Cardiac muscle cell (in vitro differentiated cells and primary cell): ENCODE measurements at regions not wholly inside any gene's neighbourhood (a gene's known extent, or its start where the extent isn't known, plus 50 kb on each side); places are given as distances from the start of the nearest gene placed in this dataset.
"Not testable (repeated sequence)": the region's sequence is repeated elsewhere in the genome, so short reads cannot be mapped to it uniquely, and the experiment has no call there.

Source experiments
- DNase-seq, 2 donors: peaks; one replicate each; pipeline versions ENCODE4 v3.0.0 to v3.0.0-alpha.2; 2010 to 2017; ENCODE audit warnings: low read depth in 1 of 2, low spot score in 1 of 2
- H3K27ac ChIP-seq: fragments of 200-600 bp; sonication (generic); 2 replicates; pipeline ENCODE4 v1.5.1; 2016
- H3K27me3 ChIP-seq: fragments of 200-600 bp; sonication (generic); 2 replicates; pipeline ENCODE4 v1.6.0; 2016; ENCODE audit warnings: control low read depth
- H3K36me3 ChIP-seq: fragments of 200-600 bp; sonication (generic); 2 replicates; pipeline ENCODE4 v1.5.1; 2016; ENCODE audit warnings: control low read depth
- H3K4me1 ChIP-seq: fragments of 200-600 bp; sonication (generic); 2 replicates; pipeline ENCODE4 v1.8.1; 2017; ENCODE audit warnings: low read depth, mild to moderate bottlenecking, mixed run types
- H3K4me3 ChIP-seq: fragments of 200-600 bp; sonication (generic); 2 replicates; pipeline ENCODE4 v1.5.1; 2016; ENCODE audit warnings: mild to moderate bottlenecking
- H3K9me3 ChIP-seq: fragments of 200-600 bp; sonication (generic); 2 replicates; pipeline ENCODE4 v1.5.1; 2017; ENCODE audit warnings: low read depth, mild to moderate bottlenecking, control low read depth
- TF ChIP-seq, protein P1 (sequence below): IDR thresholded peaks from 2 replicates; pipeline ENCODE4 v1.5.1; 2012; ENCODE audit warnings: low read depth, mild to moderate bottlenecking, low read length

DNA sequence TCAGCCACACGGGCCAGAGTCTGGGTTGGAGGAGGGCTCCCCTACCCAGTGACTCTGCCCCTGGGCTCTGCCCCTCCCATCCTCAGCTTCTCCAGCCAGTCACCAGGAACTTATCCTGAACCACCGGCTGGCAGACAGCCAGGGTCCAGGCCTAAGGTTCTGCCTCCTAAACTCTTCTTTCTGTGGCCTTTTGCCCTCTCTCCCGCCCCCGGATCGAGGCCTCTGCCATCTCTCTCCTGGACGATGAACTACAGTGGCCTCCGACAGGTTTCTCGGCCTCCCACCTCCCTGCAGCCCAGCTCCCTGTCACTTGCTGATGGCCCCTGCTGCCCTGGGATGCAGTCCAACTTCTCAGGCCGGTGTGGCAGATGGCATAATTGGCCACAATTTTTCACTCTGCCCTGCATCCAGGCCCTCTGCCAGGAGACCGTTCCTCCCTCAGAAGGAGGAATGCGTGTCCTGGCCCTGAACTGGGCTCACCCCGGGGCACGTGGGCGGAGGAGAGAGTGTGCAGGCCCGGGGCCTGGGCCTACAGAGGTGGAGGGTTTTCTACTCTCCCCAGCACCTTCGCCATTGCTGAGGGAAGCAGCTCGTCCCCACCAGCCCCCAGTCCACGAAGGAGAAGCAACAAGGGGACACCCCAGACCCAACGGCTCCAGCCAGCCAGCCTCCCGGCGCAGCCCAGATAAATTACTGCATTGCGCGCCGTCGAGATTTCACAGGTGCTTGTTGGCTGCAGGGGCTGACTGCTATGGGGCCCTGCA, 81.9 kb upstream of the LRPAP1 start:
- peak; percentile 20 to 49 for DNase-seq
- Histone ChIP-seq H3K27me3 (no peaks in the 10 kb centered on the region), H3K9me3 (no peaks in the 10 kb centered on the region), H3K27ac (peak overlapping the region; percentile 28), H3K36me3 (no peaks in the 10 kb centered on the region), H3K4me3 (no peak overlapping the region), H3K4me1 (no peaks in the 10 kb centered on the region)
- TF ChIP-seq, protein P1, sequence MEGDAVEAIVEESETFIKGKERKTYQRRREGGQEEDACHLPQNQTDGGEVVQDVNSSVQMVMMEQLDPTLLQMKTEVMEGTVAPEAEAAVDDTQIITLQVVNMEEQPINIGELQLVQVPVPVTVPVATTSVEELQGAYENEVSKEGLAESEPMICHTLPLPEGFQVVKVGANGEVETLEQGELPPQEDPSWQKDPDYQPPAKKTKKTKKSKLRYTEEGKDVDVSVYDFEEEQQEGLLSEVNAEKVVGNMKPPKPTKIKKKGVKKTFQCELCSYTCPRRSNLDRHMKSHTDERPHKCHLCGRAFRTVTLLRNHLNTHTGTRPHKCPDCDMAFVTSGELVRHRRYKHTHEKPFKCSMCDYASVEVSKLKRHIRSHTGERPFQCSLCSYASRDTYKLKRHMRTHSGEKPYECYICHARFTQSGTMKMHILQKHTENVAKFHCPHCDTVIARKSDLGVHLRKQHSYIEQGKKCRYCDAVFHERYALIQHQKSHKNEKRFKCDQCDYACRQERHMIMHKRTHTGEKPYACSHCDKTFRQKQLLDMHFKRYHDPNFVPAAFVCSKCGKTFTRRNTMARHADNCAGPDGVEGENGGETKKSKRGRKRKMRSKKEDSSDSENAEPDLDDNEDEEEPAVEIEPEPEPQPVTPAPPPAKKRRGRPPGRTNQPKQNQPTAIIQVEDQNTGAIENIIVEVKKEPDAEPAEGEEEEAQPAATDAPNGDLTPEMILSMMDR: no peak

DNA sequence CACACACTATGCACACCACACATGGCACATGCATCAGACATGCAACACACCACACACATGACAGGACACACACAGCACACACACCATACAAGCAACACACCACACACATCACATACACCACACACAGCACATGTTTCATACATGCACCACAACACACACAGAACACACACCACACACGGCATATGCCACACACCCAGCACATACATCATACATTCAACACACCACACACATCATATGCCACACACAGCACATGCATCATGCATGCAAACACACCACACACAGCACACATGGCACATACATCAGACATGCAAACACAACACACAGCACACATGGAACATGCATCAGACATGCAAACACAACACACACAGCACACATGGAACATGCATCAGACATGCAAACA, 80.7 kb upstream of the LRPAP1 start:
- Histone ChIP-seq H3K9me3 (no peaks in the 10 kb centered on the region), H3K27me3 (no peaks in the 10 kb centered on the region), H3K4me3 (no peak overlapping the region), H3K4me1 (no peaks in the 10 kb centered on the region), H3K36me3 (no peaks in the 10 kb centered on the region), H3K27ac (no peak overlapping the region)
- DNase-seq: no peak
- TF ChIP-seq, protein P1: no peak

DNA sequence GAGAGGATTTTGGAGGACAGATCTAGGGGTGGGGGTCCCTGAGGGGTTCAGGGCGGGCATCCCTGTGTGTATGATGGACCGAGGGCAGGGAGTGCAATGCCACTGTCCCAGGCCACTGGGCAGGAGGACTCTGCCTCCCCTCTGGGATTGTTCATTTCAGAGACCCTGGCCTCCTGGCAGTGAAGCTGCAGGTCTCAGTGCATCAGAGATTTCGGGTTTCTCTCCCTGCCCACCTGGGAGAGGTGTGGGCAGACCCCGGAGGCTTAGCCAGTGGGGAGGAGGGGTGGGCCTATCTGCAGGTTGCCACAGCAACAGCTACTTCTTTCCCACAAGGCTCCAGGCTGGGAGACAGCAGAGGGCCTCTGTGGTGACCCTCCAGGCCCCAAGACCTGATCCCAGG, 80.1 kb upstream of the LRPAP1 start:
- Histone ChIP-seq H3K27ac (no peak overlapping the region), H3K4me1 (no peaks in the 10 kb centered on the region), H3K27me3 (no peaks in the 10 kb centered on the region), H3K36me3 (no peaks in the 10 kb centered on the region), H3K4me3 (no peak overlapping the region), H3K9me3 (no peaks in the 10 kb centered on the region)
- TF ChIP-seq, protein P1: no peak
- no peak for DNase-seq

DNA sequence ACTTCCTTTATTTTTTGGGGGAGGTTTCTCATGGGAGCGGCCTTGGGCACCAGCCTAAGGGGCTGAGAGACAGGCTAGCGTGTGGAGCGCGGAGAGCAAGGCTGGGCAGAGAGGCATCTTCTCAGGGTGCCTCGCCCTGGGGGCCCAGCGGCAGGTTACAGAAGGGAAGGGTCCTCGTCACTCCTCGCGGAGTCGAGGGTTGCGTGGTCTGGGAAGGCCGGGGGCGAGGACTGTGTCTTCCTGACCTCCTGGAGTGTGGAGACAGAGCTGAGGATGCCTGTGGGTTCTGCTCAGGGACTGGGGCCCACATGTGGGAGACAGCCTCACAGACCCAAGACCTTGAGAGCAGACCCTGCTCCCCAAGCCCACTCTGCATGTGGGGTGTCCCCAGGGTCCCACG, 79.6 kb upstream of the LRPAP1 start:
- no peaks in the 10 kb centered on the region for H3K9me3 ChIP-seq

DNA sequence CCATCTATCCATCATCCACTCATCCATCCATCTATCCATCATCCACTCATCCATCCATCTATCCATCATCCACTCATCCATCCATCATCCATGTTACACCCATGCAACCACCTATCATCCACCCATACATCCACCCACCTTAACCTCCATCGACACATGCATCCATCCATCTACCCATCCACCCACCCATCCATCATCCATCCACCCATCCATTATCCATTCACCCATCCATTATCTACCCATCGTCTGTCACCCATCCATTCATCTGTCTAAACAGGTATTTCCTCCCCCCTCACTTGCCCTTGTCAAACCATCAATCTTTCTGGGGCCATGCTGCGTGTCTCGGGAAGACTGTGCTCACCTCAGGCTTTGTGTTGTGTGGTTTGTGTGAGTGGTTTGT, 78.6 kb upstream of the LRPAP1 start:
- not testable (repeated sequence) for H3K9me3 ChIP-seq, DNase-seq, H3K36me3 ChIP-seq, H3K4me1 ChIP-seq, H3K4me3 ChIP-seq, H3K27ac ChIP-seq, H3K27me3 ChIP-seq

More for the DNA sequence above, 79.6 kb upstream of the LRPAP1 start:
- TF ChIP-seq, protein P1: no peak
- DNase-seq: no peak
- no peaks in the 10 kb centered on the region for H3K4me1 ChIP-seq
- no peak overlapping the region for H3K4me3 ChIP-seq
- no peaks in the 10 kb centered on the region for H3K36me3 ChIP-seq
- H3K27ac ChIP-seq: no peak overlapping the region
- H3K27me3 ChIP-seq: no peaks in the 10 kb centered on the region

DNA sequence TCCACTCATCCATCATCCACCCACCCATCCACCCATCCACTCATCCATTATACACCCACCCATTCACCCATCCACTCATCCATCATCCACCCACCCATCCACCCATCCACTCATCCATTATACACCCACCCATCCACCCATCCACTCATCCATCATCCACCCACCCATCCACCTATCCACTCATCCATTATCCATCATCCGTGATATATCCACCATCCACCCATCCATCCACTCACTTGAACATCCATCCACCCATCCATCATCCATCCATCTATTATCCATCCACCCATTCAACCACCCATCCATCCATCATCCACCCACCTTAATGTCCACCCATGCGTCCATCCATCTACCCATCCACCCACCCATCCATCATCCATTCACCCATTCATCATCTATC, 77.7 kb upstream of the LRPAP1 start:
- not testable (repeated sequence) for H3K4me1 ChIP-seq, DNase-seq, H3K4me3 ChIP-seq, H3K27ac ChIP-seq, H3K27me3 ChIP-seq, H3K36me3 ChIP-seq, H3K9me3 ChIP-seq
